Stimulated activated CD4-positive, alpha-beta T cell treated with anti-CD3 and anti-CD28 coated beads, Interleukin-2, amount 100 ng/mL, for 24 hours (primary cell): ENCODE measurements at regions not wholly inside any gene's neighbourhood (a gene's known extent, or its start where the extent isn't known, plus 50 kb on each side); places are given as distances from the start of the nearest gene placed in this dataset.

Experiments
- DNase-seq, 2 donors: peaks; one replicate each; pipeline ENCODE4 v3.0.0-alpha.2; 2020

- no peak for DNase-seq
Observed at GRCh38 chr6:6376845-6377244, 56.4 kb upstream of the F13A1 start.

DNA sequence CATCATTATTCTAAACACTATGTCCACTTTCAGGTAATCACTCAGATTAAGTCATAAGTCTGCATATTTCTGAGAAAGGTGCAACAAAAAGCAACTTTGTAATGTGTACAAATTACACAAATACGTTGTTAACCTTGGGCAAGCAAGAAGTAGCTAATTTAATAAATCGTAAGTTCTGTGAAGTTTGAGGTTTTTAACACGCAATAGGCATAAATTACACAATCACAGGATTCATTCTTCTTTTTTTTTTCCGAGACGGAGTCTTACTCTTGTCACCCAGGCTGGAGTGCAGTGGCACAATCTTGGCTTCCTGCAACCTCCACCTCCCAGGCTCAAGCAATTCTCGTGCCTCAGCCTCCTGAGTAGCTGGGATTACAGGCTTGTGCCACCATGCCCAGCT, 57.2 kb upstream of the F13A1 start:
- DNase-seq = no peak

DNA sequence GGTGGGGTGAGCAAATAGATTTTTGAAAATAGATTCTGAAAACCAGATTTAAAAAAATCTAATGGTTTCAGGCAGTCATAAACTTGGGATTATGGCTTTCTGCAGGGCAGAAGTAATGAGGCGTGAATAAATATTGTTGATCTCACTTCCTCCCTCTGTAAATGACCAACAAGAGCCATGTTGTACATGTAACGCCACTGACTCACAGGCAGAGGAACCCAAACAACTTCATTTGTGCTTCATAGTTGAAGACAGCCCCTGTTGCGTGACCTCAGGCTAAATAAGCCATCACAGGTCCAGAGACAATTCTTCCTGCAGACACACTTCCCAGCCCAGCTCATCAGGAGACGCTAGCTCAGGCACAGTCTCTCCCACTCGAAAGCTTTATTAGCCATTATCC, 59.1 kb upstream of the F13A1 start:
- DNase-seq = no peak

GRCh38 chr6:6384520-6384919, 64.1 kb upstream of the F13A1 start:
- DNase-seq = no peak

DNA sequence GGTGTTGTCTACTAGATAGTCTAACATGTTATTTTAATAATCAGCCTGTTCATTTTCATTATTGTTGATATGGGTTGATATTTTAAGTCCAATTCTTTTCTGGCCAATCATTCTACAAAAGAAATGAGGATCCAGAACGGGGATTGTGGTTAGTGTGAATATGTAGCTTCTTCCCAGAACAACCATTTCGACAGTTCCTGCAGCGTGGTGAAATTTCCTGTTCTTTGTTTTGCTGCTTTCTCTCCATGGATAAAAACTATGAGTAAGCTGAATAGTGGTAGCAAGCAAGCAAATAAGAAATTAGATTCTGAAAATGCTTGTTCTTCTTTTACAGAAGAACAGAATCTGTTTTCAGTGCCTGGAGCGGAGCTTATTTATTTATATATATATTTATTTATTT, 65.5 kb upstream of the F13A1 start:
- no peak for DNase-seq

DNA sequence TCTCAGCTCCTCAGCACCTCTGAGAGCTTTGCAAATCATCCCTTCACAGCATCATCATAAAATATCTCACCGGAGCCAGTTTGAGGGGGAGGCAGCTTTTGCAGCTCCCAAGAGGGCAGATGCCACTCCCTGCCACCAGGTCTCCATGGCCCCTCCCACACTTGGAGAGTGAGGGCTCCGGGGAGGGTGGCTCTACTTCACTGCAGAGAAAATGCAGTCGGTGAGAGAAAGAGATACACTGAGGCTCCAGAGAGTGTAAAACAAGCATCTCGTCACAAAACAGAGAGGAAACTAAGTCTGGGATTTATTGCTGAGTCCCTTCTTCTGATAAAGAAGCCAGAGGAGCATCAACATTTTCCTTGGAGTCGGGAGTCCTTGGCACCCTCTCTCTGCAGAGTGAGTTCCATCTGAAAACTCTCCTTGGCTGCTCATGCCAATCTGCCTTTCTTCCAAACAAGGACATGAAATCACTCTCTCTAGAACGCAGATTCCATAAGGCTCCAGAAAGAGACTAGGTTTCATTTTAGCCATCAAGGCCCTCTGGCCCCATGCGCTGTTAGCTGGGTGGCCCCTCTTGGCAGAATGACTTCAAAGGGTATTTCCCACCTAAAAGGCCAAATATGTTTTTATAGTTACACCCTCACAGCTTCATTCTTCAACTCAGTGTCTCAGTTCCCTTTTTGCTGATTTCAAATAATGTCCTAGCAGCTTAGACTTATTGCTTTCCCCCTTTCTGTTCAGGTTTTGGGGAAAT, 70.6 kb upstream of the F13A1 start:
- DNase-seq = no peak

DNA sequence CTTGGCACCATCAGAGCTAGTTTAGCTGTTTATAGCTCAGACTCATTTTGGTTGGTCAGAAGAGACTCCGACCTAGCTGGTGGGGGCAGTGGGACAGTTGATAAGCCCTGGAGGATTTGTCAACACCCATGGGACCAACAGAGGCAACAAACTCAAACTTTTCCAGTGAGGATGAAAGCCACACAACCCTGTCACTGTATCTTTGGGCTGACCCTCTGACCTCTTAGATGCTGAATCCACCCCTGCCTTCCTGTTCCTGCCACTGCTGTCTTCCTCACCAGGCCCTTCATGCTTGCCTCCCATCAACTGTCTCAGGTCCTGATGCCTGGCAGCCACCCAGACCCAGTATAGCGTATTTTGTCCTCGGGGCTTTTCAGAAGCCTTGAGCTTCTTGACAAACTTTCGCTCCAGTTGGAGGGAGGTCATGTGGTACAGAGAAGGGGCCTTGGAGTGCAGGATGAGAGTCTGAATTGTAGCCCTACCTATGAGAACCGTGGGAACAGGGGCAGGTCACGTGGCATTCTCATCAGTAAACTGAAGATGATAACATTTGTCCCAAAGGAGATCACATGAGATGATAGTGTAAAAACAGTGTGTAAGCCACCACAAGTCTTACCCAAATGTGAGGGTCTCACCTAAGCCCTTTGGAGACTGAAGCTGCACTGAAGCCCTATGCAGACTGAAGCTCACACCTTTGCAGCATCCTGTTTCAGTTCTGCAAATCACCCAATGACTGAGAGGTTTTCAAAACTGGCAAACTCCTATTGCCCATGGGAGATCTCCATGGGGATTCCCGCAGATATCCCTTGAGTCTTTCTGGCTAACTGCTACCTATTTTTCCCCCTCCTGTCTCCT, 72.0 kb upstream of the F13A1 start:
- DNase-seq = no peak

DNA sequence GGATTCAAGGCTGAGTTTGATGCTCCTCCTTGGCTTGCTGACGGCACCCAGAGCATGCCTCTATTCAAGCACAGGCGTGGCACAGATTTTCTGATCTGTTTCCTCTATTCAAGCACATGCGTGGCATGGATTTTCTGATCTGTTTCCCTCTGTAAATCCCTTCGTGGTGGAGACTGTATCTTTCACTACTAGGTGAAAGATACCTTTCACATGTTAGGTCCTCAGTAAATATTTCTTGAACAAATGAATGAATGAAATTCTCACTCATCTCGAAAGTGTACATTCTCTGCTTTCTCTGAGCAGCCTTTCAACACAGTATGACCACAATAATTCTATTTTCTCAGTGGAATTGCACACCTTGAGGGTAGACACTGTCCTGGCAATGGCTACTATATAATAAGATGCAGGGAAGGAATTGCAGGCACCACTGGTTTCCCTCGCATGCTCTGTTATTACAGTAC, 72.6 kb upstream of the F13A1 start:
- no peak for DNase-seq

DNA sequence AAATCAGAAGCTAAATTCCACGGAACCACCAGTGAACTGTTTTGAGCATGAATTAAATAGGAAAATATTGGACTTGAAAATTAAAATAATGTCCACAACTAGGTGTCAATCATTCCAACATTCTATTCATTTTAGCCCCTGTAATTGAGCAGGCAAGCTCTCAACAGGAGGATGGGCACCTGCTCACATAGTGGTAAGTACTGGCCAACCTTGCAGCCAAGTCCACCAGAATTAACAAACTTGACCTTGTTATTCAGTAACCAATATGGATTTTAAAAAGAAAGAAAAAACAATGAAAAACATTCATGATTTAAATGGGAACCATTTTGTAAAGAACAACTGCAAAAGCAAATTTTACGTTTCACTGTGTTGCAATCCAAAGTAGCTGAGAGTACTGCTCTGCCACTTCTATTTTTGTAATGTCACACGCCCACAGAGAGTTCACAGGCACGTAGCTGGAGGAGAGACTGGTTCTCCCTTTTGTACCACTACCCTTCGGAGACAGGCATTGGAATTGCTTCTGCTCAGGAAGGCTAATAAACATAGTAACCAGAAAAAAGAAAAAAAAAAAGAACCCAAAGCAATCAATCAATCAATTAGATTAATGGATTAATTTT, 75.2 kb upstream of the F13A1 start:
- DNase-seq = no peak

DNA sequence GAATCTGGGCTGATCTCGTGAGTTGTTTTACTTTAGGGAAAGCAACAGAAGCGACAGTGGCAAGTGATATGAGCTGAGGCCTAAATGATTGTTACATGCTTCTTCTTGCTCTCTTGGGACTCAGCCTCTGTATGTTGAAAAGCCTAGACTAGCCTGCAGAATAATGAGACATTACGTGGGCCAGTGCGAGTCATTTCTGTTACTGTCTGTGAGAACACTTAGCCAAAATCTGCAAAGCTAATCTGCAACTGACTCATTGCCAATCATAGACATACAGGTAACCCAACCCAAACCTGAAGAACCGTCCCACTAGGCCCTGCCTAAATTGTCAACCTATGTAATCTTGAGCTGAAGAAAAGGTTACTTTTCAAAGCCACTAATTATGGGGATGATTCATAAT, 77.4 kb upstream of the F13A1 start:
- DNase-seq = no peak

DNA sequence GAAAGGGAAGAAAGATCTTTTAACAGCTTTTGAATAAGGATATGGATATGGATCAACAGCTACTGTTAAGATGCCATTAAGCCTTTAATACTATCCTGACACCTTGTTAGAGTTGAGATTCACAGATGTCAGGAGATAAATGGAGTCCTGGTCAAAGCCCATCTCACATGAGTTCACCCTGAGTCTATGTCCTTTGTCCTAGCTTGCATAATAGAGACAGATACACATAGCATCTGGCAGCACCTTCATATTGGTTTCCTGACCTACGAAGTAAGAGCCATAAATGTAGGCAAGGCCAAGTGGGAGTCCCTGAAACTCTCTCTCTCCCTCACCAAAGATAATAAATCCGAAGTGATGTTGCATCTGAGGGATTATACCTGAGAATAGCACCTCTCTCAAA, 79.1 kb upstream of the F13A1 start:
- no peak for DNase-seq

GRCh38 chr6:6401401-6401800, 80.9 kb upstream of the F13A1 start:
- DNase-seq = no peak

GRCh38 chr6:6402006-6402405, 81.5 kb upstream of the F13A1 start:
- no peak for DNase-seq

DNA sequence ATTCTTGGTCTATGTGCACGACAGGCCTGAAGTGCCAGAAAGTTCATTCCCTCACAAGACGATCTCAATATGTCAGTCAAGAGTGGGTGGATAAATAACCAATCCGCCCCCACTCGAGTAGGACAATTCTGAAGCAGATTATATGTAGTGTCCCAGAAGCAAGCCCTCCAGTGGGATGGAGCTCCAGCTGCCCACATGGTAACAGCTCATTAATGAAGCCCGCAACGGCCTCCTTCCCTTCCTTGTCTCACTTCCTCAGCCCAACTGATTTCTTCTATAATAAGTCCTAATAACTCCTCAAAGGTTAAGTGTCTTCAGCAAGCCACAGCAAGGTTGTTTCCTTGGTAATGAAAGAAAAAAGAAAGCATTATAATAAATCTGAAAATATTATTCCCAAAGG, 82.1 kb upstream of the F13A1 start:
- DNase-seq = no peak

GRCh38 chr6:6405031-6405430, 84.6 kb upstream of the F13A1 start:
- DNase-seq = no peak

DNA sequence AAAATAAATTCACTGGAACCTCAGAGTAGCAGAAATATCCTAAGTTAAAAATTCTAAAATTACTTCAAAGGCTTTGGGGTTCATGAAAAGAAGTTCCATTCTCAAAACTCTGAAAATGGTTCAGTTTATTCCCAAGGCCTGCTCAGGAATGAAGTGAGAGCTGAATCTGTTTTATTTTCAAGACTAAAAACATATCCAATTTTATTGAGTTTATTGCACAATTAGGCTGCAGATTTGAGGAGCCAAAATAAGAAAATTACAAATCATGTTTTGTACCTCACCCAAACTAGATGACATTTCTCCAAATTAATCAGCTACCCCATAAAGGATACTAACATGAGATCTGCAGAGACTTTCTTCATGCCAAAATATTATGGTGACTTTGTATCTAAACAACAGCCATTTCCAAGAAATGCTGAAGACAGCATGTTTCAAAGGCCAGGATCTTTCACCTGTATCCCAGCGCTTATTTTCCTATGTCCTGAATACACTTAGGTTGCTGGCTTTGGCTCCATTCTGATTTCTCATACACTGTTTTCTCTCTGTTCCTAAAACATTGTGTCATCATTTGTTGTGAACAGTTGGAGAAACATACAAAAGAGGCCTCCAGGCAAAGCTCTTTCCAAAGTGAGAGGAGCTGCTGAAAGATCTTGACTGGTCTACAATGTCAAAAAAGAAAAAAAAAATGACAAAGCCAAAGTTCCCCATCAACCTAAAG, 85.7 kb upstream of the F13A1 start:
- DNase-seq = no peak

DNA sequence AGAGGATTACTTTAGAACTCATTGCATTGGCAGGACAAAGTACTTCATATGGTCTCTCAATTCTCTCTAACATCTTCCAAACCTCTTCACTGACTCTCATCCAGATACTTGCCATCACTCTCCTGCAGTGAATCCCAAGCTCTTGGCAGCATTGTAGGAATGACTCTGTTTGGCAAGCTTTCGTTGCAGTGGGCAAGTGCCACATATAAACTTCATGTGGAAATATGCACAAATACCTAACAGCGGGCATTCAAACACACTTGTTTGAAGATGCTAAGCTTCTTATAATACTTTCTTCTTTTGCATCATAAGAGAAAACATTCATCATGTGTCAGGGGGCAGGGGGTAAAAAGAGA, 86.2 kb upstream of the F13A1 start:
- DNase-seq = no peak

DNA sequence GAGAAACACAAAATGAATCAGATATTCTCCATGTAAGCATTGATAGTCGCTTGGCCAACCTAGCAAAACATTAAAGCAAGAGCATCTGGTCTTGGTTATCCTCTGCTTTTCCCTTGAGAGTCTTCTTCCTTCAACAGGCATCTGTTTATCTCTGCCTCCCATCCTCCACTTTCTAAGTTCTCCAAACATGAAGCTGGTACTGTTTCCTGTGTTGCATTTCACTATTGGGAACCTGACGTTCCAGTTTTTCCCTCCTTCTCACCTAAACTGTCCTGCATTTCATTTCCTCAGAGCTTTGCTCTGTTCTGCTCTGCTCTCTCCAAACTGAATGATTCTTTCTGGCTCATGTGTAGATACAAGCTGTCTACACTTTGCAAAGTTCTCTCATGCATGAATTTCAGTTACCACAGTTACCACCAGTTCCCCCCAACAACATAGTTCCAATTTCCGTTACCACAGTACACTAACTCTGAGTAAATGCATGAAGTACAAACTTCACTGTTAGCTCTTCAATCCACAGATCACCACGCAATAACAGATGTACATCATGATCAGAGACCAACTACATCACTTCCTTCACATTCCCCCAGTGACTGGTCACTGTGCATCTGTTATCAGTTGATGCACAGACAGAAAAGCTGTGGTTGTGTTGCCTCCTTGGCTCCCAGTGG, 86.7 kb upstream of the F13A1 start:
- DNase-seq = no peak

DNA sequence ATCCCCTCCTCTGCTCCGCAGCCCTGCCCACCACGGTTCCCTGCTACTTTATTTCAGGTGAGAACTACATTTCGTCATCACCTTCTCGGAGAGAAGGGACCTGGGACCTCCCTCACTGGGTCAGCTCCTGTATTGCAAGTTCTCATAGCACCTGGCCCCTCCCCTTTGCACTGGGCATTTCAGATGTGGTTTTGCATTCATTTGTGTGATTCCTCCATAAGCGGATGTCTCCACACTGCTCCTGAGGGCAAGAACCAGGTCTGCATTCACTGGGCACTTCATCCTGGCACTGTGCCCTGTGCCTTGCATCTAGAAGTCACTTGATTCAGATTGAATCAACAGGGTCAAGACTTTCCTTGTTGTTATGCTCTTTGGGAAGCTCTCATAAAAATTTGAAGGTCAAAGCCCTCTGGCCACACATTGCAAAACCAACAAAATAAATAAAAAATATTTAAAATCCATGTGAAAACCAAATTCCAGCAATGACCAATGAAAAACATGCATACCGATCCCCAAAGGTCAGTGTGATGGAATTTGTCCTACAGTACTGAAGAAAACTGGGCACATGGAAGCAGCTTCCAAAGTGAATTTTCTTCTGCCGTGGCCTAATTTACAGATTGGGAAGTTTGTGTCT, 89.1 kb upstream of the F13A1 start:
- no peak for DNase-seq

DNA sequence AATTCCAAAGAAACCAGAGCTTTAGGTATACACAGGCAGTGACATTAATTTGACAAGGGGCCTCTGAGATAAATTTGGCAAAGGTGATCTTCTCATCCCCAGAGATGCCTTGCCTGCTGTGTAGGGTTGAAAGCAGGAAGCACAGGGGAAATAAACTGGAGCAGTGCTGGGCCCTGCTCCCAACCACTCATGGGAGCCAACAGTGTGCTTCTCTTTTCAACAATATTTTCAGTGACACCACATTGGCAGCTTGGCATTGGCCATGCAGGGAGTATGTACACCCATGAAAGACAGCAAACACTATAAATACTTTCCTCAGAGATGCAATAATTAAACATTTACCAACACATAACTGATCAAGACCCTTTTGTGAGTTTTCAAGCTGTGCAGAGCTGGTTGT, 90.7 kb upstream of the F13A1 start:
- no peak for DNase-seq

- no peak for DNase-seq
Observed at GRCh38 chr6:6412221-6412620, 91.8 kb upstream of the F13A1 start.

- no peak for DNase-seq
Observed at GRCh38 chr6:6412700-6413099, 92.2 kb upstream of the F13A1 start.
